DND-41 (cell line): ENCODE measurements at regions not wholly inside any gene's neighbourhood (a gene's known extent, or its start where the extent isn't known, plus 50 kb on each side); places are given as distances from the start of the nearest gene placed in this dataset.

Experiments
- ATAC-seq: fragments of 200-7000 bp; cut with Tn5 transposase; 3 replicates; pipeline ENCODE4 v1.9.1; 2021; ENCODE audit warnings: low read depth; ENCODE audit not compliant: insufficient read depth
- DNase-seq: peaks from one replicate; pipeline ENCODE4 v3.0.0-alpha.2; 2020
- H2AFZ ChIP-seq: 2 replicates; pipeline ENCODE4 v1.6.0; 2012; ENCODE audit warnings: low read depth, low read length
- H3K27ac ChIP-seq: 2 replicates; pipeline ENCODE4 v1.5.1; 2012; ENCODE audit warnings: low read length, inconsistent platforms
- H3K27me3 ChIP-seq: fragments of 200-600 bp; sonication (generic); 2 replicates; pipeline ENCODE4 v1.6.0; 2012; ENCODE audit warnings: low read length, mild to moderate bottlenecking, inconsistent platforms; ENCODE audit not compliant: insufficient read depth, poor library complexity
- H3K36me3 ChIP-seq: 2 replicates; pipeline ENCODE4 v1.5.1; 2012; ENCODE audit warnings: low read length, inconsistent platforms; ENCODE audit not compliant: insufficient read depth
- H3K4me1 ChIP-seq: 2 replicates; pipeline ENCODE4 v1.5.1; 2012; ENCODE audit warnings: mild to moderate bottlenecking, low read length; ENCODE audit not compliant: insufficient read depth
- H3K4me2 ChIP-seq: 2 replicates; pipeline ENCODE4 v1.6.0; 2012; ENCODE audit warnings: mild to moderate bottlenecking, moderate library complexity, low read length, inconsistent platforms; ENCODE audit not compliant: insufficient read depth
- H3K4me3 ChIP-seq, 2 experiments: fragments of 200-600 bp in 1 of 2; shearing (Covaris generic) in 1 of 2; 2 replicates each; pipeline ENCODE4 v1.5.1; 2012 to 2016; ENCODE audit warnings: inconsistent platforms in 2 of 2, low read length in 2 of 2, mild to moderate bottlenecking in 2 of 2, low read depth in 1 of 2, moderate library complexity in 1 of 2
- H3K79me2 ChIP-seq: 2 replicates; pipeline ENCODE4 v1.6.0; 2012; ENCODE audit warnings: low read length, inconsistent platforms; ENCODE audit not compliant: insufficient read depth
- H3K9ac ChIP-seq: 2 replicates; pipeline ENCODE4 v1.6.0; 2012; ENCODE audit warnings: low read depth, mild to moderate bottlenecking, inconsistent platforms, low read length, moderate library complexity
- H3K9me3 ChIP-seq: 2 replicates; pipeline ENCODE4 v1.5.1; 2012; ENCODE audit warnings: low read length, moderate library complexity, mild to moderate bottlenecking, inconsistent platforms; ENCODE audit not compliant: insufficient read depth, severe bottlenecking
- H4K20me1 ChIP-seq: 2 replicates; pipeline ENCODE4 v1.6.0; 2012; ENCODE audit warnings: low read length; ENCODE audit not compliant: insufficient read depth
- CTCF ChIP-seq: IDR thresholded peaks from 2 replicates; pipeline ENCODE4 v1.5.1; 2012; ENCODE audit warnings: borderline replicate concordance, low read length, moderate library complexity, mild to moderate bottlenecking; ENCODE audit not compliant: poor library complexity, severe bottlenecking; ENCODE audit errors: extremely low read depth
- EZH2 ChIP-seq: IDR thresholded peaks from 3 replicates; pipeline ENCODE4 v1.6.1; 2012; ENCODE audit warnings: borderline replicate concordance, low read depth, mild to moderate bottlenecking, moderate library complexity, low read length, inconsistent platforms; ENCODE audit not compliant: severe bottlenecking

- H3K27me3 ChIP-seq, result no peaks in the 10 kb centered on the region
- H4K20me1 ChIP-seq, result no peaks in the 10 kb centered on the region
- TF ChIP-seq CTCF (no peak), EZH2 (no peak)
- ATAC-seq, result no peak
- no peaks in the 10 kb centered on the region for H3K36me3 ChIP-seq
- H3K79me2 ChIP-seq, result no peaks in the 10 kb centered on the region
- H3K9ac ChIP-seq, result no peak overlapping the region
- no peak overlapping the region for H3K27ac ChIP-seq
- no peaks in the 10 kb centered on the region for H3K9me3 ChIP-seq
- H3K4me3 ChIP-seq, result no peak overlapping the region
- DNase-seq, result no peak
- H3K4me2 ChIP-seq, result no peak overlapping the region
- H3K4me1 ChIP-seq, result no peaks in the 10 kb centered on the region
- H2AFZ ChIP-seq, result no peak overlapping the region
Observed at GRCh38 chr11:106202935-106203620, 125.6 kb downstream of the AASDHPPT start.

- Histone ChIP-seq H3K4me3 (no peak overlapping the region), H3K36me3 (no peaks in the 10 kb centered on the region), H3K79me2 (no peaks in the 10 kb centered on the region), H4K20me1 (no peaks in the 10 kb centered on the region), H3K4me2 (no peak overlapping the region), H3K4me1 (no peaks in the 10 kb centered on the region), H3K27ac (no peak overlapping the region), H2AFZ (no peak overlapping the region), H3K27me3 (no peaks in the 10 kb centered on the region), H3K9ac (no peak overlapping the region), H3K9me3 (no peaks in the 10 kb centered on the region)
- ATAC-seq (no peak), DNase-seq (no peak)
- TF ChIP-seq EZH2 (no peak), CTCF (no peak)
Observed at GRCh38 chr11:106208760-106209159, 131.3 kb downstream of the AASDHPPT start.

- ATAC-seq (no peak), DNase-seq (no peak)
- H2AFZ ChIP-seq, result no peak overlapping the region
- no peak overlapping the region for H3K27ac ChIP-seq
- TF ChIP-seq CTCF, result no peak
- no peak for TF ChIP-seq EZH2
- H3K4me3 ChIP-seq, result no peak overlapping the region
- no peak overlapping the region for H3K9ac ChIP-seq
- no peaks in the 10 kb centered on the region for H3K27me3 ChIP-seq
- H3K9me3 ChIP-seq, result no peaks in the 10 kb centered on the region
- H3K4me2 ChIP-seq, result no peak overlapping the region
- H4K20me1 ChIP-seq, result no peaks in the 10 kb centered on the region
- H3K36me3 ChIP-seq, result no peaks in the 10 kb centered on the region
- no peaks in the 10 kb centered on the region for H3K79me2 ChIP-seq
- H3K4me1 ChIP-seq, result no peaks in the 10 kb centered on the region
Observed at GRCh38 chr11:106212081-106212480, 134.6 kb downstream of the AASDHPPT start.
